GM21786 (cell line): ENCODE measurements at regions not wholly inside any gene's neighbourhood (a gene's known extent, or its start where the extent isn't known, plus 50 kb on each side); places are given as distances from the start of the nearest gene placed in this dataset.
A peak's percentile ranks its signal among the peaks of the same experiment; 100 is the strongest.
"Not testable (repeated sequence)": the region's sequence is repeated elsewhere in the genome, so short reads cannot be mapped to it uniquely, and the experiment has no call there.

Experiments
- ATAC-seq: cut with Tn5 transposase; IDR thresholded peaks from one replicate; pipeline ENCODE4 v1.9.1; 2021; ENCODE audit not compliant: unreplicated experiment

- ATAC-seq = no peak
Measured at GRCh38 chr2:167844714-167845530, 402.5 kb downstream of the STK39 start.

DNA sequence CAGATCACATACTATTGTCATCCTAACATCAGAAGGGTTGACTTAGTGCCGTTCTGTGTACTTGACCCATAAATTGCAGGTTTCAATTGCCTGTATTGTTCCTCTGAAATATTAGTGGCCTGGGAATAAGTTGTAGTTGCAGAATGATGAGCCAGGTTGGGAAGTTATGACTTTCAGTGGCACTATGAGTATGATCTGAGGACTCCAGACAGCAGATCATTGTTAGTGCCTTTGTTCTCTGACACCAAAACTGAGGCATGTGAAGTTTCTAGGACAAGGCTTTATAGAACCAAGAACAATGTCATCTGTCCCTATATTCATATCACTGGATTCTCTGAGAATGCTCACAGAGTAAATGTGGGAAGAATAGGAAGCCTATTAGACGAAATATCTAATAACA, 403.7 kb downstream of the STK39 start:
- ATAC-seq = no peak

GRCh38 chr2:167843217-167843616, 404.2 kb downstream of the STK39 start:
- ATAC-seq = no peak

DNA sequence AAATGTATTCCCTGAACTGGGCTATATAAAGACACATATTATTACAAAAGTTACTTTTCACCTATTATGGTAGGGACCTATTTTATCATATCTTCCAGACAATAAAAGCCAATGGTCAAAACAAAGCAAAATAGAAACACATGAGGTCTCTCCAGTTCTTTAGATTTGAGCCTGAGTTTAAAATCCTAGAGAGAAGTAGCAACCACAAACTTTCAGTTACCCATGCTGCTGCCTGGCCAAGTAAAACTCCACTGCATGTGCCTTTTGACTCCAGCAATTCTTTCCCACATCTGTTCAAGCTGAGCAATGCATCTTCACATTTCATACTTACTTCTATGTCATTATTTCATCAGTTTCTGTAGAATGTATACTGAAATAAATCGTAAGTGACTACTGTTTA, 405.3 kb downstream of the STK39 start:
- ATAC-seq = no peak

DNA sequence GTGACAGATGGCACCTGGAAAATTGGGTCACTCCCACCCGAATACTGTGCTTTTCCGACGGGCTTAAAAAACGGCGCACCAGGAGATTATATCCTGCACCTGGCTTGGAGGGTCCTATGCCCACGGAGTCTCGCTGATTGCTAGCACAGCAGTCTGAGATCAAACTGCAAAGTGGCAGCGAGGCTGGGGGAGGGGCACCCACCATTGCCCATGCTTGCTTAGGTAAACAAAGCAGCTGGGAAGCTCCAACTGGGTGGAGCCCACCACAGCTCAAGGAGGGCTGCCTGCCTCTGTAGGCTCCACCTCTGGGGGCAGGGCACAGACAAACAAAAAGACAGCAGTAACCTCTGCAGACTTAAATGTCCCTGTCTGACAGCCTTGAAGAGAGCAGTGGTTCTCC, 412.1 kb downstream of the STK39 start:
- not testable (repeated sequence) for ATAC-seq

DNA sequence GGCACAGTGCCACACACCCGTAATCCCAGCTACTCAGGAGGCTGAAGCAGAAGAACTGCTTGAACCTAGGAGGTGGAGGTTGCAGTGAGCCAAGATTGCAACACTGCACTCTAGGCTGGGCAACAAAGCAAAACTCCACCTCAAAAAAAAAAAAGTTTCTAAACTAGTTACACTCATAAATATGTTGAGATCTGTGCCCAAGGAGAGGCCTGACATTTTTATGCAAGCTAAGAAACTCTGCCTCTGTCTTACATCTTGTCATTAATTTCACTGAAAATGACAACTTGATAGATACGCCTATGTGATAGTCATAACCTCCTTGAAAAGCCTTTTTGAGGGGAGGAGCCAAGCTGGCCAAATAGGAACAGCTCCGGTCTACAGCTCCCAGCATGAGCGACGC, 412.7 kb downstream of the STK39 start:
- no peak for ATAC-seq

DNA sequence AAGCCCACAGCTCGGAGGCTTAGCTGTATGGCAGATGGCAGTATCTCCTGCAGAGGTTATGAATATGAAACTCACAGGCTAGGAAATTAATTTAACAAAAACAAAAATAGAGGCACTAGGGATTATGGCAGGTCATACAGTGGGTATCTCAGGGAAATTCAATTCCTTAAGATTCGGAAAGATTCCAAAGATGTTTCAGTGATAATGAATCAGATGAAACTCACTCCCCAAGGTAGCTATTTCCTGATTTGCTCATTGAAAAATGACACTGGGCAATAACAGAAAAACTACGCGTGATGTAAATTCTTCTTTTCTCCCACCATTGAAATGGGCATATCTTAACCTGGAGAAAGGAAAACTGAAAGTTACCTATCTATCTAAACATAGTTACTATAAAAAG, 414.1 kb downstream of the STK39 start:
- ATAC-seq = no peak

DNA sequence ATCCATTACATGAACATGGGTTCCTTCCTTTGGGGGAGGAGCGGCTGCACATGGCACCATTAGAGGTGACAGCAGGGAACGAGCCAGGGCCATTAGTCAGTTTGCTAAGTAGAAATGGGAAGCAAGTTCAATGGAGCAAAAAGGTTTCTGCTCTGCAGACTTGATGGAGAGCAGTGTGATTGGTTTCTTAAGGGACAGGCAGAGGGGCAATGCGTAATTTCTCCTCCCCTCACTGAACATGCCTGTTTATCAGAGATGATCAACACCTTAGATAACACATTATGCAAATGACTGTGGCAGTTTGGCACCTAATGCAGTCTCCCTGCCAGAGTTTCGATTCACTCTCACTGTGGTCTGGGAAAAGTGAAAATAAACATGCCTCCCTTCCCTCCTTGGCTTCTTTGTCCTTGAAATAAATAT, 414.5 kb downstream of the STK39 start:
- ATAC-seq = no peak

DNA sequence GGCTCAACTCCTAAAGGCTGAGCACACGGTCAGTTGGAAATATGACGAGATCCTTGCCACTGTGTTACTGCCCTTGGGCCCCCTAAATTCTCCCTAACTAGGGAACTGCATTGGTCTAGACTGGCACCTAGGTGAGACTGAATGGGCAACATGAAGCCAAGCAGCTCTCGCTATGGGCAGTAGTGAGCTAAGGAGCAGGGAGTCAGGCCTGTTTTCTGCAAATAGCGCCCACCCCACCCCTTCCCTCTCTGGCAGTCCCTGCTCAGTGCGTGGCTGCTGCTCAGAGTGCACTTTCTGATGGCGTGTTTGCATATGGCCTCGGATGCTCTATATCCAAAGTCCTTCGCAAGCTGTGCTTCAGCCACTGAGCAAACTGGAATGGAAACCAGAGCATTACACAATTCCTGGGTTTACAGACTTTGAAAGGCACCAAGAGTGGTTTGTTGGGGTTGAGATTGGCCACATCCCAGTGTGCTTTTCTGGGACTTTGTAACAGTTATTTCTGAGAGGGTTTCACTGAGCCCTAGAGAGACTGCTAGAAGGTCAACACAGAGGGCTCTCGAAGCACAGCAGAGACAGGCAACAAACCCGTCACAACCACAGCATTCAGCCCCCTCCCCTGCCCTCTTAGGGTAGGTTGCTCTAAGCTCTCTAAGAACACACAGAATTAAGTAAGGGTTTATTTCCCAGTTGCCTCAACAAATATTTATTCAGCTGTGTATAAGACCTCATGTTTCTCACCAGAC, 419.9 kb downstream of the STK39 start:
- no peak for ATAC-seq

- no peak for ATAC-seq
Measured at GRCh38 chr2:167826906-167827305, 420.5 kb downstream of the STK39 start.

DNA sequence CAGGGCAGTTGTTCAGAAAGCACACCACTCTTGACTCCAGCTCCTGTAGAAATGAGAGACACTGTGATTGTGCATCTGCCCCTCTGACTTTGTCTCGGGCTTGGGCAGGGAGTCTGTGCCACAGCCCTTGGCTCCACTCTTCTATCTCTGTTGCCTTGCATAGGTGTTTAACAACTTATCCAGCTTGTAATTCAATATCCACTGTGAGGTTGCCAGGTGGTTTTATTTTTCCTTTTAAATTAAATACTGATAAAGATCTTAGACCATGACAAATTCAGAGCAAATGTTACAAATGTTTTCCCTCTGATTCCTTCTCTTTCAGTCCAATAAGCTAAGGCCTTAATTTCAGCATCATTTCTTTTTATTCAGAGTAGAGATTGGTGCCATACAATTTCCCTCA, 421.7 kb downstream of the STK39 start:
- ATAC-seq = no peak

DNA sequence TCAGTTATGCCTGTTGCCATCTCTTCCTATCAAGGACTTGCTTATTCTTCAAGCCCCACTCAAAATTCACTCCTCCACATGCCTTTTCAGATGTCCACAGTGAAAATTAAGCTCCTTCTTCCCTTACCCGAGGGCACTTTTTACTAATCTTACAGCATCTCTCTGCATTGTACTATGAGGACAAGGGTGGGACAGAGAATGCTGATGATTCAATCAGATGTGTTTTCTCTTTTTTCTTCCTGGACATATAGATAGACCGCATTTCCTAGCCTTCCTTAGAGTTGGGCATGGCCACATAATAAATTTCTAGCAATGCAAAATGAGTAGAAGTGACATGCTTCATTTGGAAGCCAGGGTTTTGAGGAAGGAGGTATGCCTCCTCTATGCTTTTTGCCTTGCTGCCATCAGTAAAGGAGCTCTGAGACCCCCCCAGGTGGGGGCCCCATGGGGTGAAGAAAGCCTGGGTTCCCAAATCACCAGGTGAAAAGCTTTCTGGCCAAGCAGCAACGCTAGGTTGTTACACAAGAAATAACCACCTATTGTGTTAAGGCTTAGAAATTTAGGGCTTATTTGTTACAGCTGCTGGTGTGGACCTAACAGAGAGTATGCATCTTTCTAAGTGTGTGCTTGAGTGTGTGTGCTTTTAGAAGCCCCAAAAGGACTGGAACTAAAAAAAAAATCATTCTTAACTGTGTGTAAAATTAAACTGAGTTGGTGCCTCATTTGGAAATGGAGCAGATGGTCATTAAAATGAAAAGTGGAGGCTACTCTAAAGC, 424.5 kb downstream of the STK39 start:
- ATAC-seq = no peak

DNA sequence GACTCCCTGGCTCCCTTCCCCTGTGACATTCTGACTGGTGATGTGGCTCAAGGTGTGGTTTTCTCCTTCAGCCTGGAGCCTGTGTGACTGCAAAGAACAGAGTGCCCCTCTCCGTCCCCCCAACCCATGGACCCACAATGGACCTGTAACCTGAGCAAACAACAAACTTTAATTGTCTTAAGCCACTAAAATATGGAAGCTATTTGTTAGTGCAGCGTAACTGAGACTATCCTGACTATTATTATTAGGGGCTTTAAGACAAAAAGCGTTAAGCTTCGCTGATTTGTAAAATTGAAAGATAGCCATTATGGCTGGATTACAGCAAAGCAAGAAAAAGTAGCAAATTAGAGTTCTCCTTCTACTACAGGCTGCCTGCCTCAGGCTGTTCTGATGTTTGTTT, 426.9 kb downstream of the STK39 start:
- ATAC-seq = no peak

GRCh38 chr2:167818521-167818920, 428.9 kb downstream of the STK39 start:
- no peak for ATAC-seq

DNA sequence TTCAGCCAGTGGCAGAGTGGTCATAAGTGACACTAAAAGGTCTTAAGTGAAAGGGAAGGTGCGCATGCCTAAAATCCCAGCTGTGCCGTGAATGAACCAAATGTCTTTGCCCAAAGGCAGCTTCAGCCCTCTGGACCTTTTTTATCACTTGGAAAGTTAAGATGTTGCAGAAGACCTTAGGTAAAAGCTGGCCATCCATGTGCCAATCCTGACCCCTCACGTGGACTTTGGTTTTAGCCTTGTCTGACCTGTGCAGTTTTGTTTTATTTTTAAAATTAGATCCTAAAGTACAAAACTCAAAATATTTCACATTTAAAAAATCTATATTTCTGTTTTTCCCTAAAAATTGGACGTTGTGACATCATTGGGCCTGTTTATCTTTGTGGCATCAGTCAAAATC, 429.5 kb downstream of the STK39 start:
- ATAC-seq = no peak

DNA sequence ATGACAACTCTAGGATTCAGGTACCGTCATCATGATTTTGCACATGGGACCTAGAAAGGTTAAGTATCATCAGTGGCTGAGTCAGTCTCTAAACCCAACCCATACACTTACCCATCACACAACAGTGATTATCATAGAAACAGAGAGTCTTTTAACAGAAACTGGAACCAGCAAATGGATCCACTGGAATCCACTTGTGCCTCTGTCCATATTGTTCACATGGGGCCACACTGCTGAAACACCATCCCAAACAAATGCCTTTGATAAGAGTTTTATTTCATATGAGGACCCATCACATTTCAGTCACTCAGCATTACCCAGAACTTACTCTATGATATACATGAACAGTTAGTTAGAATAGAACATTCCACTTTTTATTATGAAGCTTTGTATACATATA, 430.0 kb downstream of the STK39 start:
- no peak for ATAC-seq

DNA sequence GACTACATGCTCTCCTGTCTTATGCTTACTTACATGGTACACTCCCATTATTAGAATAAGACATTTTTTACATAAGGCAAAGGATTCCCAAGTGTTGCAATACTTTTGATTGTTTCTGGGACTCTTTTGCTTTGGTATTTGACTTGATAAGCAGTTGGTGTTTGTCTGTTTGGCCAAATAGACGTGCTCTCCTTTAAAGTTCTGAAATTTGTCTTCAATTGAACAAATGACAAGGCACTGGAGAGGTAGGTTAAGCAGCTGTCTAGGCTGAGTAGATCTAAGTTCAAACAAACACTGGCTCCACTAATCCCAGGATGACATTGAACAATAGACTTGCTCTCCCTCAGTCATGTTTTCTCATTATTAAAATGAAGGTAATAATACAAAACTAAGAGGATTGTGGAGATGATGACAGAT, 430.5 kb downstream of the STK39 start:
- ATAC-seq = no peak

DNA sequence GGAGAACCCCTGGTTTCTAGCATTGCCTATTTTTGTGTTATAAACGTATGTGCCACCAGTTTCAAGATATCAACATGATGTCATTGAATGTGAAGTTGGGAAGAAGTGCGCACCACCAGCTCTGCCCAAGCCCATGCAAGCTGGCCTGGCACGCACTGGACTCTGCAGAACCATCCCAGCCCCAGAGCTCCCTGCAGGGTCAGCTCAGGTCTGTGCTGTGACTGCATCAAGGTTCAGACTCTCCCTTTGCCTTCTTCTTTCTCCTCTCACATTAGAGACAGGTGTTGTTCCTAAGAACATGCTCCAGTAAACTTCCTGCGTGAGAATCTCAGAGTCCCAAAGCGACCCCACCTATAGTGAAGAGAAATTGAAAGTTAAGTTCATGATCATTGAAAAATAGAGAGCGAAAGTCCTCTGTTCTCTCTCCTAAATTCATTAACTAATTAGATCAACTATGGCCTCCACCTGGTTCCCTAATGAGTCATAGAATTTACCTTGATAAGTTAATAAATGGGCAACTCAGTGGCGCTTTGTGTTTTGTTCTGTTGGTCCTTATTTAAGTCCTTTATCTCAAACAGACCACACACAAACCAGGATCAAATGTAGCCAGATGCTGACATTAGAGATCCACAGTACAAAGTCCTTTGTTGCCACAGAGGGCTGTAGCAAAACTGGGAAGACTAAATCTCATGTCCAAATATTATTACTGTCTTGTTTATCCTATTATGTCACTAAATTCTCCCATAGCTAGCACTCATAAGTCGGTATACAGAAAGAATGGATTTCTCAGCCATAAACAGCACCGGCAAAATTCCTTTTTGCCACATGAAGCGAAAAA, 432.3 kb downstream of the STK39 start:
- peak; percentile 46 for ATAC-seq

DNA sequence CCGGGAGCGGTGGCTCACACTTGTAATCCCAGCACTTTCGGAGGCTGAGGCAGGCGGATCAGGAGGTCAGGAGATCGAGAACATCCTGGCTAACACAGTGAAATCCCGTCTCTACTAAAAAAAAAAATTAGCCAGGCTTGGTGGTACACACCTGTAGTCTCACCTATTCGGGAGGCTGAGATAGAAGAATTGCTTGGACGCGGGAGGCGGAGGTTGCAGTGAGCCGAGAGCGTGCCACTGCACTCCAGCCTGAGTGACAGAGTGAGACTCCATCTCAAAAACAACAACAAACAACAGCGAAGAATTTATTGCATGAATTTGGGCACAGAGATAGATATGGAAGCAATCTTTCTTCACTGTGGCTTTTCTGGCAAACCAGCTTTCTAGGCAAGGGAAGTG, 432.9 kb downstream of the STK39 start:
- ATAC-seq = not testable (repeated sequence)

GRCh38 chr2:167809799-167810198, 437.6 kb downstream of the STK39 start:
- not testable (repeated sequence) for ATAC-seq
